ENCODE measurements at regions not wholly inside any gene's neighbourhood (a gene's known extent, or its start where the extent isn't known, plus 50 kb on each side); places are given as distances from the start of the nearest gene placed in this dataset.

GRCh38 chr5:60379907-60380306 lies 320.1 kb downstream of the DEPDC1B start:
- Mint-ChIP-seq H3K4me1 (ENCODE audit: low read depth, unreplicated experiment) (no peaks in the 10 kb centered on the region), H3K4me3 (ENCODE audit: unreplicated experiment) (no peak overlapping the region), H3K36me3 (ENCODE audit: insufficient read depth, unreplicated experiment) (no peaks in the 10 kb centered on the region), H3K27ac (ENCODE audit: unreplicated experiment) (no peak overlapping the region), H3K9me3 (ENCODE audit: unreplicated experiment) (no peaks in the 10 kb centered on the region), H3K27me3 (ENCODE audit: insufficient read depth, unreplicated experiment) (peaks cover 9% of the 10 kb centered on the region)
- DNase-seq = no peak
- ChIA-PET CTCF (no interaction called here), POLR2A (no interaction called here)
- H3K27me3 ChIP-seq (replicated peaks; ENCODE audit: control insufficient read depth, insufficient read depth, low read length) = no peaks in the 10 kb centered on the region
- H3K36me3 ChIP-seq (ENCODE audit: control insufficient read depth, insufficient read depth, low read length) = no peaks in the 10 kb centered on the region
- no peaks in the 10 kb centered on the region for H3K4me1 ChIP-seq
- intact Hi-C loops (cut with micrococcal nuclease; ENCODE audit: unreplicated experiment) = loop anchor here (10.0 kb wide), 1 partner anchor 205 kb away; no protein-coding TSS in a partner anchor
- BruUV-seq (replicated peaks) = no TSS peak
- no peak overlapping the region for H3K4me3 ChIP-seq (ENCODE audit: low read depth, low read length)
- no peaks in the 10 kb centered on the region for H3K9me3 ChIP-seq
- TF ChIP-seq, protein P1, sequence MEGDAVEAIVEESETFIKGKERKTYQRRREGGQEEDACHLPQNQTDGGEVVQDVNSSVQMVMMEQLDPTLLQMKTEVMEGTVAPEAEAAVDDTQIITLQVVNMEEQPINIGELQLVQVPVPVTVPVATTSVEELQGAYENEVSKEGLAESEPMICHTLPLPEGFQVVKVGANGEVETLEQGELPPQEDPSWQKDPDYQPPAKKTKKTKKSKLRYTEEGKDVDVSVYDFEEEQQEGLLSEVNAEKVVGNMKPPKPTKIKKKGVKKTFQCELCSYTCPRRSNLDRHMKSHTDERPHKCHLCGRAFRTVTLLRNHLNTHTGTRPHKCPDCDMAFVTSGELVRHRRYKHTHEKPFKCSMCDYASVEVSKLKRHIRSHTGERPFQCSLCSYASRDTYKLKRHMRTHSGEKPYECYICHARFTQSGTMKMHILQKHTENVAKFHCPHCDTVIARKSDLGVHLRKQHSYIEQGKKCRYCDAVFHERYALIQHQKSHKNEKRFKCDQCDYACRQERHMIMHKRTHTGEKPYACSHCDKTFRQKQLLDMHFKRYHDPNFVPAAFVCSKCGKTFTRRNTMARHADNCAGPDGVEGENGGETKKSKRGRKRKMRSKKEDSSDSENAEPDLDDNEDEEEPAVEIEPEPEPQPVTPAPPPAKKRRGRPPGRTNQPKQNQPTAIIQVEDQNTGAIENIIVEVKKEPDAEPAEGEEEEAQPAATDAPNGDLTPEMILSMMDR (IDR thresholded peaks at IDR 0.05; ENCODE audit: insufficient read depth in 1 of 2, low read depth in 1 of 2, low read length in 1 of 2, severe bottlenecking in 1 of 2, unreplicated experiment in 1 of 2) = no peak

DNA sequence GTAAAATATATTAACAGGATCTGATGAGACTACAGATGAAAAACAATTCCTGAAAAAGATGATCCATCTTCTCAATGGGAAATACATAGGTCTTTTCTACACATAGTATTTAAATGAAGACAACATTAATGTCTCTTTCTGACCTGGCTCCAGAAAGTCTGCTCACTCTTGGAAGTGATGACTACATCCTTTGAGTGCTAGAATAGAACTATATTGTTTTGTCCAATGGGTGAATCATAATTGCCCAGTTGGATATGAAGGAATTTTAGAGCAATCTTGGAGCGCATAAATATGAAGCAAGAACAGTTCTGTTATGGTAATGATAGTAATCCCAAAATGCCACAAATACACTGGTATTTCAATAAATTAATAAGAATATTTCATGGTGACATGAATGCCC lies 322.1 kb downstream of the DEPDC1B start:
- ChIA-PET POLR2A (no interaction called here), CTCF (no interaction called here)
- Histone ChIP-seq H3K9me3 (no peaks in the 10 kb centered on the region), H3K36me3 (ENCODE audit: control insufficient read depth, insufficient read depth, low read length) (no peaks in the 10 kb centered on the region), H3K27me3 (replicated peaks; ENCODE audit: control insufficient read depth, insufficient read depth, low read length) (no peaks in the 10 kb centered on the region), H3K4me1 (no peaks in the 10 kb centered on the region), H3K4me3 (ENCODE audit: low read depth, low read length) (no peak overlapping the region)
- no TSS peak for BruUV-seq (replicated peaks)
- Mint-ChIP-seq H3K27me3 (ENCODE audit: insufficient read depth, unreplicated experiment) (peaks cover 3% of the 10 kb centered on the region), H3K4me1 (ENCODE audit: low read depth, unreplicated experiment) (no peaks in the 10 kb centered on the region), H3K27ac (ENCODE audit: unreplicated experiment) (no peak overlapping the region), H3K9me3 (ENCODE audit: unreplicated experiment) (no peaks in the 10 kb centered on the region), H3K36me3 (ENCODE audit: insufficient read depth, unreplicated experiment) (no peaks in the 10 kb centered on the region), H3K4me3 (ENCODE audit: unreplicated experiment) (no peak overlapping the region)
- intact Hi-C loops (cut with micrococcal nuclease; ENCODE audit: unreplicated experiment) = no loop called here
- DNase-seq = no peak
- TF ChIP-seq, protein P1 (IDR thresholded peaks at IDR 0.05; ENCODE audit: insufficient read depth in 1 of 2, low read depth in 1 of 2, low read length in 1 of 2, severe bottlenecking in 1 of 2, unreplicated experiment in 1 of 2) = no peak

- no peaks in the 10 kb centered on the region for H3K36me3 Mint-ChIP-seq (ENCODE audit: insufficient read depth, unreplicated experiment)
- Histone ChIP-seq H3K9me3 (no peaks in the 10 kb centered on the region), H3K4me3 (ENCODE audit: low read depth, low read length) (no peak overlapping the region), H3K36me3 (ENCODE audit: control insufficient read depth, insufficient read depth, low read length) (no peaks in the 10 kb centered on the region), H3K27me3 (replicated peaks; ENCODE audit: control insufficient read depth, insufficient read depth, low read length) (no peaks in the 10 kb centered on the region), H3K4me1 (no peaks in the 10 kb centered on the region)
- H3K9me3 Mint-ChIP-seq (ENCODE audit: unreplicated experiment) = no peaks in the 10 kb centered on the region
- intact Hi-C loops (cut with micrococcal nuclease; ENCODE audit: unreplicated experiment) = no loop called here
- peaks cover 3% of the 10 kb centered on the region for H3K27me3 Mint-ChIP-seq (ENCODE audit: insufficient read depth, unreplicated experiment)
- H3K4me3 Mint-ChIP-seq (ENCODE audit: unreplicated experiment) = no peak overlapping the region
- BruUV-seq (replicated peaks) = no TSS peak
- no peak overlapping the region for H3K27ac Mint-ChIP-seq (ENCODE audit: unreplicated experiment)
- TF ChIP-seq, protein P1 (IDR thresholded peaks at IDR 0.05; ENCODE audit: insufficient read depth in 1 of 2, low read depth in 1 of 2, low read length in 1 of 2, severe bottlenecking in 1 of 2, unreplicated experiment in 1 of 2) = no peak
- DNase-seq = no peak
- CTCF ChIA-PET = no interaction called here
- POLR2A ChIA-PET = no interaction called here
- H3K4me1 Mint-ChIP-seq (ENCODE audit: low read depth, unreplicated experiment) = no peaks in the 10 kb centered on the region
These were observed 323.1 kb downstream of the DEPDC1B start for GRCh38 chr5:60376860-60377259.
